ENCODE measurements at regions not wholly inside any gene's neighbourhood (a gene's known extent, or its start where the extent isn't known, plus 50 kb on each side); places are given as distances from the start of the nearest gene placed in this dataset.
"Not testable (repeated sequence)": the region's sequence is repeated elsewhere in the genome, so short reads cannot be mapped to it uniquely, and the experiment has no call there.

GRCh38 chr1:60886090-60886489, 196.3 kb upstream of the NFIA start:
- no peak for DNase-seq

- DNase-seq, result no peak
These were observed 202.2 kb upstream of the NFIA start for GRCh38 chr1:60880202-60880601.

- DNase-seq, result no peak
These were observed 204.0 kb upstream of the NFIA start for GRCh38 chr1:60878323-60878722.

GRCh38 chr1:60877376-60877775, 205.0 kb upstream of the NFIA start:
- DNase-seq, result no peak

- DNase-seq, result no peak
These were observed 205.4 kb upstream of the NFIA start for GRCh38 chr1:60876952-60877351.

- no peak for DNase-seq
These were observed 207.2 kb upstream of the NFIA start for GRCh38 chr1:60875138-60875537.

- DNase-seq, result peak; percentile 52
These were observed 207.6 kb upstream of the NFIA start for GRCh38 chr1:60874718-60875117.

- DNase-seq, result not testable (repeated sequence)
These were observed 209.0 kb upstream of the NFIA start for GRCh38 chr1:60873396-60873795.

GRCh38 chr1:60872426-60873054, 209.8 kb upstream of the NFIA start:
- DNase-seq, result no peak

- no peak for DNase-seq
These were observed 212.0 kb upstream of the NFIA start for GRCh38 chr1:60870269-60870865.

GRCh38 chr1:60868901-60869663, 213.3 kb upstream of the NFIA start:
- no peak for DNase-seq

- no peak for DNase-seq
These were observed 214.6 kb upstream of the NFIA start for GRCh38 chr1:60867782-60868181.

- DNase-seq, result no peak
These were observed 215.3 kb upstream of the NFIA start for GRCh38 chr1:60866917-60867531.

GRCh38 chr1:60866226-60866900, 216.0 kb upstream of the NFIA start:
- no peak for DNase-seq

GRCh38 chr1:60865166-60865565, 217.2 kb upstream of the NFIA start:
- DNase-seq, result no peak

GRCh38 chr1:60864722-60865121, 217.6 kb upstream of the NFIA start:
- DNase-seq, result no peak

- no peak for DNase-seq
These were observed 219.2 kb upstream of the NFIA start for GRCh38 chr1:60863131-60863530.

- no peak for DNase-seq
These were observed 220.3 kb upstream of the NFIA start for GRCh38 chr1:60861961-60862567.

GRCh38 chr1:60859111-60859510, 223.2 kb upstream of the NFIA start:
- no peak for DNase-seq

GRCh38 chr1:60857851-60858250, 224.5 kb upstream of the NFIA start:
- DNase-seq, result no peak

GRCh38 chr1:60850084-60850483, 232.3 kb upstream of the NFIA start:
- no peak for DNase-seq

- no peak for DNase-seq
These were observed 233.0 kb upstream of the NFIA start for GRCh38 chr1:60849401-60849800.
